ENCODE measurements at regions not wholly inside any gene's neighbourhood (a gene's known extent, or its start where the extent isn't known, plus 50 kb on each side); places are given as distances from the start of the nearest gene placed in this dataset.

DNA sequence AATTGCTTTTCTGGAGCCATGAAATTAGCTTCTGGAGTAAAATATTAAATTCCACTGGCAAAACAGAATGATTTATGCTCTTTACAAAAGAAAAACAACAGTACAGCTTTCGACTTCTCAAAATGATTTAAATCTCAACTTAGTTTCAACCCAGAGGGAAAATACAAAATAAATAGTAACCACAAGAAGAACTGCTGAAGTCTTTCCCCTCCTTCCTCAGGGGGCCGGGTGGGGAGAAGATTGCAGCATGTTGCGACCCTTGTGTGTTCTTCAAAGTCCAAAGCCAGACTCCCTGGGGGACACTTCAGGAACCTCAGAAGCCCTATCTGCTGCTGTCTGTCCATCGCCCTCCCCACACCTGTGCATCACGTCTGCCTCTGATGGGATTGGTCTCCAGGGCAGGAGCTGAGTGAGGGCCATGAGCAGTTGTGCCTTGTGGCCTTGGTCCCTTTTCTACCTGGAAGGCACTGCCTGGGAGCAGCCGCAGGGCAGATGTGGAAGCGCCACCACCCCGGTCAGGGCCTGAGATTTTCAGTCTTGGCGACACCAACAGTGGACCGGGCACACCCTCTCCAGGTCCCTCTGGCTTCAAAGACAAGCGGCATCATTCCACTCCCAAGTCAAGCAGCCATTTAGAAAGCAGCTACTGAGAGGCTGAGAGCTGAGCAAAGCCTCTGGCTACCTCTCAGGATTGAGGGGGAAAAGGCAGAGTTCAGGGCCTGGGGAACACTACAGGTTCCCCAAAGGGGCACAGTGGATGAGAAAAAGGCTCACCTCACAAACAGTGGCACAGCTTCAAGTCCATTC lies 210.1 kb upstream of the RAB6C start:
- H3K36me3 ChIP-seq (replicated peaks): no peaks in the 10 kb centered on the region
- TF ChIP-seq, protein P1, sequence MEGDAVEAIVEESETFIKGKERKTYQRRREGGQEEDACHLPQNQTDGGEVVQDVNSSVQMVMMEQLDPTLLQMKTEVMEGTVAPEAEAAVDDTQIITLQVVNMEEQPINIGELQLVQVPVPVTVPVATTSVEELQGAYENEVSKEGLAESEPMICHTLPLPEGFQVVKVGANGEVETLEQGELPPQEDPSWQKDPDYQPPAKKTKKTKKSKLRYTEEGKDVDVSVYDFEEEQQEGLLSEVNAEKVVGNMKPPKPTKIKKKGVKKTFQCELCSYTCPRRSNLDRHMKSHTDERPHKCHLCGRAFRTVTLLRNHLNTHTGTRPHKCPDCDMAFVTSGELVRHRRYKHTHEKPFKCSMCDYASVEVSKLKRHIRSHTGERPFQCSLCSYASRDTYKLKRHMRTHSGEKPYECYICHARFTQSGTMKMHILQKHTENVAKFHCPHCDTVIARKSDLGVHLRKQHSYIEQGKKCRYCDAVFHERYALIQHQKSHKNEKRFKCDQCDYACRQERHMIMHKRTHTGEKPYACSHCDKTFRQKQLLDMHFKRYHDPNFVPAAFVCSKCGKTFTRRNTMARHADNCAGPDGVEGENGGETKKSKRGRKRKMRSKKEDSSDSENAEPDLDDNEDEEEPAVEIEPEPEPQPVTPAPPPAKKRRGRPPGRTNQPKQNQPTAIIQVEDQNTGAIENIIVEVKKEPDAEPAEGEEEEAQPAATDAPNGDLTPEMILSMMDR (IDR thresholded peaks at IDR 0.05; ENCODE audit: low read depth, low read length, missing control alignments): no peak
- H3K27me3 ChIP-seq (replicated peaks): no peaks in the 10 kb centered on the region
- H3K27ac ChIP-seq: no peak overlapping the region
- no peak overlapping the region for H3K4me3 ChIP-seq (ENCODE audit: low read depth, low read length)
- in situ Hi-C loops (cut with HindIII; ENCODE audit: low pct_ligation_motif_present, low sequenced_read_pairs): no loop called here
- DNase-seq: no peak

DNA sequence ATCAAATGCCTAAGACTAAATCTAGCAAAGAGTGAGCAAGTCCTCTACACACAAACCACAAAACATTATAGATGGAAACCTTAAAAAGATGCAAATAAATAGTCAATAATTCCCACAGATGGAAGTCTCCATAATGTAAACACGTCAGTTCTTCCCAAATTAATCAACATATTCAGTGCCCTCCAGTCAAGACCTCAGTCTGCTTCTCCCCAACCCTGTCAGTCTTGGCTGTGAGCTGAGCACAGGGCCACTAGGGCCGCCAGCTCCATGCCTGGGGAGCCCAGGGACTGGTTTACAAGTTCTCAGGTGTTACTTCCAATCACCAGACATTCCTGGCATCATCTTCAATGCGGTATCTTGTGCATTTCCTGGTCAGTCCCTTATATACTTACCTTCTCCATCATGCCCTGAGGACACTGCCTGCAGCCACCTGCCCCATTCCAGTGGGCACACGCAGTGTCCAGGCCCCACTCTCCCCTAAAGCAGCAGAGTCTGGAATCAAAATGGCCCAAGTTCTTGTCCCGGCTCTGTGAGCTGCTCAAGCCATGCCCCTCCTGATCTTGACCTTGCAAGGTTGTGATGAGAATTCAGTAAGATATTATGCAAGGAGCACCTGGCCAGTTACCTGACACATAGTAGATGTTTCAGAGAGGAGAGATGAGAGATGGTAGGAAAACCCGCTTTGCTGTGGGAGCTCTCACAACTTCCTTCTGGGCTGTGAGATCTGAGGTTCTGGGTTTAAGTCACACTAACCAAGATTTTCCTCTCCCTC lies 207.9 kb upstream of the RAB6C start:
- H3K4me3 ChIP-seq (ENCODE audit: low read depth, low read length): no peak overlapping the region
- DNase-seq: no peak
- no peak overlapping the region for H3K27ac ChIP-seq
- TF ChIP-seq, protein P1 (IDR thresholded peaks at IDR 0.05; ENCODE audit: low read depth, low read length, missing control alignments): no peak
- in situ Hi-C loops (cut with HindIII; ENCODE audit: low pct_ligation_motif_present, low sequenced_read_pairs): no loop called here
- no peaks in the 10 kb centered on the region for H3K36me3 ChIP-seq (replicated peaks)
- H3K27me3 ChIP-seq (replicated peaks): no peaks in the 10 kb centered on the region

GRCh38 chr2:129772190-129772579 lies 207.3 kb upstream of the RAB6C start:
- TF ChIP-seq, protein P1 (IDR thresholded peaks at IDR 0.05; ENCODE audit: low read depth, low read length, missing control alignments): no peak
- no peaks in the 10 kb centered on the region for H3K27me3 ChIP-seq (replicated peaks)
- in situ Hi-C loops (cut with HindIII; ENCODE audit: low pct_ligation_motif_present, low sequenced_read_pairs): no loop called here
- DNase-seq: no peak
- H3K4me3 ChIP-seq (ENCODE audit: low read depth, low read length): no peak overlapping the region
- no peak overlapping the region for H3K27ac ChIP-seq
- no peaks in the 10 kb centered on the region for H3K36me3 ChIP-seq (replicated peaks)

GRCh38 chr2:129775952-129776653 lies 203.4 kb upstream of the RAB6C start:
- no peaks in the 10 kb centered on the region for H3K27me3 ChIP-seq (replicated peaks)
- no peak for DNase-seq
- H3K4me3 ChIP-seq (ENCODE audit: low read depth, low read length): no peak overlapping the region
- TF ChIP-seq, protein P1 (IDR thresholded peaks at IDR 0.05; ENCODE audit: low read depth, low read length, missing control alignments): no peak
- in situ Hi-C loops (cut with HindIII; ENCODE audit: low pct_ligation_motif_present, low sequenced_read_pairs): no loop called here
- H3K27ac ChIP-seq: no peak overlapping the region
- H3K36me3 ChIP-seq (replicated peaks): no peaks in the 10 kb centered on the region

DNA sequence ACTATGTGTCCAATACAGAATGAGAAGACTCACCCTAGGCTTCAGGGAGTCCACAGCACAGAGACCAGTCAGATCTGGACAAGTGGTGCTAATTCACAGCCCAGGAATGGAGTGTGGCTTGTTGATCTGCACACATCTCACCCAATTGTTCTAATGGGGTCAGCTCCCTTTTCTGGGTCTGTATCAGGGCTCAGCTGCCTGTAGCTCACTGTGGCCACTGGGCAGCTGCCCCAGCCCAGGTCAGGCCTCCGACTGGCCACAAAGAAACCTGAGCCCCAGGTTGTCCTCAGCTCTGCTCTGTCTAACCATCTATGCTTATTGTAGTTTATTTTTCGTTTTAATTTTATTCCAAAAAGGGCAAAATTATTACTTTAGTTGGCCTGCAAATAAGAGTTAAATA lies 202.3 kb upstream of the RAB6C start:
- Histone ChIP-seq H3K27ac (no peak overlapping the region), H3K36me3 (replicated peaks) (no peaks in the 10 kb centered on the region), H3K27me3 (replicated peaks) (no peaks in the 10 kb centered on the region), H3K4me3 (ENCODE audit: low read depth, low read length) (no peak overlapping the region)
- no peak for DNase-seq
- TF ChIP-seq, protein P1 (IDR thresholded peaks at IDR 0.05; ENCODE audit: low read depth, low read length, missing control alignments): no peak
- in situ Hi-C loops (cut with HindIII; ENCODE audit: low pct_ligation_motif_present, low sequenced_read_pairs): no loop called here

All from brain microvascular endothelial cell (primary cell).